ENCODE measurements at regions not wholly inside any gene's neighbourhood (a gene's known extent, or its start where the extent isn't known, plus 50 kb on each side); places are given as distances from the start of the nearest gene placed in this dataset.
"Not testable (repeated sequence)": the region's sequence is repeated elsewhere in the genome, so short reads cannot be mapped to it uniquely, and the experiment has no call there.

- DNase-seq (ENCODE audit: extremely low read depth in 1 of 2, low read depth in 1 of 2), result no peak
Measured at GRCh38 chr21:15932726-15933125, 202.9 kb downstream of the USP25 start.

GRCh38 chr21:15935530-15935929 lies 205.7 kb downstream of the USP25 start:
- DNase-seq (ENCODE audit: extremely low read depth in 1 of 2, low read depth in 1 of 2), result no peak

- no peak for DNase-seq (ENCODE audit: extremely low read depth in 1 of 2, low read depth in 1 of 2)
Measured at GRCh38 chr21:15943009-15943666, 213.4 kb downstream of the USP25 start.

GRCh38 chr21:15947677-15948076 lies 217.9 kb downstream of the USP25 start:
- DNase-seq (ENCODE audit: extremely low read depth in 1 of 2, low read depth in 1 of 2), result no peak

- DNase-seq (ENCODE audit: extremely low read depth in 1 of 2, low read depth in 1 of 2), result no peak
Measured at GRCh38 chr21:15953551-15954116, 223.9 kb downstream of the USP25 start.

GRCh38 chr21:15964236-15964855 lies 234.6 kb downstream of the USP25 start:
- DNase-seq (ENCODE audit: extremely low read depth in 1 of 2, low read depth in 1 of 2), result no peak

- no peak for DNase-seq (ENCODE audit: extremely low read depth in 1 of 2, low read depth in 1 of 2)
Measured at GRCh38 chr21:15966231-15966630, 236.4 kb downstream of the USP25 start.

GRCh38 chr21:15966651-15967050 lies 236.9 kb downstream of the USP25 start:
- DNase-seq (ENCODE audit: extremely low read depth in 1 of 2, low read depth in 1 of 2), result no peak

GRCh38 chr21:15967661-15968060 lies 237.9 kb downstream of the USP25 start:
- DNase-seq (ENCODE audit: extremely low read depth in 1 of 2, low read depth in 1 of 2), result no peak

GRCh38 chr21:15968776-15969310 lies 239.1 kb downstream of the USP25 start:
- DNase-seq (ENCODE audit: extremely low read depth in 1 of 2, low read depth in 1 of 2), result no peak

GRCh38 chr21:15976807-15977206 lies 247.0 kb downstream of the USP25 start:
- DNase-seq (ENCODE audit: extremely low read depth in 1 of 2, low read depth in 1 of 2), result no peak

GRCh38 chr21:15978215-15978738 lies 248.5 kb downstream of the USP25 start:
- DNase-seq (ENCODE audit: extremely low read depth in 1 of 2, low read depth in 1 of 2), result no peak

GRCh38 chr21:15979493-15979892 lies 249.7 kb downstream of the USP25 start:
- DNase-seq (ENCODE audit: extremely low read depth in 1 of 2, low read depth in 1 of 2), result not testable (repeated sequence)

- no peak for DNase-seq (ENCODE audit: extremely low read depth in 1 of 2, low read depth in 1 of 2)
Measured at GRCh38 chr21:15986277-15986676, 256.5 kb downstream of the USP25 start.

- DNase-seq (ENCODE audit: extremely low read depth in 1 of 2, low read depth in 1 of 2), result no peak
Measured at GRCh38 chr21:15992171-15992570, 262.4 kb downstream of the USP25 start.

- DNase-seq (ENCODE audit: extremely low read depth in 1 of 2, low read depth in 1 of 2), result no peak
Measured at GRCh38 chr21:15993951-15994350, 264.2 kb downstream of the USP25 start.

GRCh38 chr21:15999741-16000140 lies 270.0 kb downstream of the USP25 start:
- DNase-seq (ENCODE audit: extremely low read depth in 1 of 2, low read depth in 1 of 2), result no peak

GRCh38 chr21:16002874-16003466 lies 273.2 kb downstream of the USP25 start:
- DNase-seq (ENCODE audit: extremely low read depth in 1 of 2, low read depth in 1 of 2), result no peak

GRCh38 chr21:16004086-16004485 lies 274.3 kb downstream of the USP25 start:
- no peak for DNase-seq (ENCODE audit: extremely low read depth in 1 of 2, low read depth in 1 of 2)

- no peak for DNase-seq (ENCODE audit: extremely low read depth in 1 of 2, low read depth in 1 of 2)
Measured at GRCh38 chr21:16004523-16004922, 274.7 kb downstream of the USP25 start.

- DNase-seq (ENCODE audit: extremely low read depth in 1 of 2, low read depth in 1 of 2), result no peak
Measured at GRCh38 chr21:16005996-16006395, 276.2 kb downstream of the USP25 start.

- no peak for DNase-seq (ENCODE audit: extremely low read depth in 1 of 2, low read depth in 1 of 2)
Measured at GRCh38 chr21:16007943-16008342, 278.2 kb downstream of the USP25 start.

Data from activated CD8-positive, alpha-beta memory T cell treated with anti-CD3 and anti-CD28 coated beads for 1 hour (primary cell).